SU-DHL-6 (cell line): ENCODE measurements at regions not wholly inside any gene's neighbourhood (a gene's known extent, or its start where the extent isn't known, plus 50 kb on each side); places are given as distances from the start of the nearest gene placed in this dataset.

Experiments
- H2AFZ ChIP-seq: fragments of 200-600 bp; sonication (generic); 2 replicates; pipeline ENCODE4 v1.6.1; 2014; ENCODE audit warnings: low read depth, mild to moderate bottlenecking, moderate library complexity, mixed read lengths, antibody characterized with exemption, low read length; ENCODE audit not compliant: severe bottlenecking
- H3F3A ChIP-seq: fragments of 200-600 bp; shearing (Covaris generic); 2 replicates; pipeline ENCODE4 v1.6.0; 2016; ENCODE audit warnings: antibody characterized with exemption, mild to moderate bottlenecking; ENCODE audit not compliant: insufficient read depth
- H3K27ac ChIP-seq: fragments of 200-600 bp; sonication (generic); 2 replicates; pipeline ENCODE4 v1.5.1; 2016; ENCODE audit warnings: low read depth, mild to moderate bottlenecking, low read length, moderate library complexity, mixed read lengths
- H3K27me3 ChIP-seq: fragments of 200-600 bp; sonication (generic), shearing (Covaris generic); 2 replicates; pipeline ENCODE4 v1.6.0; 2014; ENCODE audit warnings: mild to moderate bottlenecking, low read length
- H3K36me3 ChIP-seq: fragments of 200-600 bp; sonication (generic); 2 replicates; pipeline ENCODE4 v1.6.1; 2014; ENCODE audit warnings: mild to moderate bottlenecking, low read length, mixed read lengths
- H3K4me2 ChIP-seq: fragments of 300-600, 200-600 bp; shearing (Covaris generic), sonication (generic); 2 replicates; pipeline ENCODE4 v1.6.0; 2014; ENCODE audit warnings: low read length, low read depth, mild to moderate bottlenecking; ENCODE audit not compliant: poor library complexity, severe bottlenecking
- H3K4me3 ChIP-seq: fragments of 200-600 bp; sonication (generic); 2 replicates; pipeline ENCODE4 v1.5.1; 2014; ENCODE audit warnings: antibody characterized with exemption, low read length, mild to moderate bottlenecking, mixed read lengths; ENCODE audit not compliant: insufficient read depth, poor library complexity, severe bottlenecking
- H3K79me2 ChIP-seq: fragments of 200-600 bp; sonication (generic); 2 replicates; pipeline ENCODE4 v1.6.1; 2014; ENCODE audit warnings: mild to moderate bottlenecking, low read length, moderate library complexity; ENCODE audit not compliant: insufficient read depth
- H3K9ac ChIP-seq: fragments of 200-600 bp; sonication (generic); 2 replicates; pipeline ENCODE4 v1.7.0; 2014; ENCODE audit warnings: mild to moderate bottlenecking, low read length
- H3K9me2 ChIP-seq: fragments of 200-600 bp; sonication (generic); replicated peaks from 2 replicates; pipeline ENCODE4 v1.6.1; 2014; ENCODE audit warnings: low read length; ENCODE audit not compliant: insufficient read depth
- H3K9me3 ChIP-seq: fragments of 200-600 bp; sonication (generic); 2 replicates; pipeline ENCODE4 v1.6.1; 2014; ENCODE audit warnings: low read length, mixed read lengths; ENCODE audit not compliant: insufficient read depth
- H4K20me1 ChIP-seq: fragments of 200-600 bp; sonication (generic); 2 replicates; pipeline ENCODE4 v1.6.1; 2014; ENCODE audit warnings: low read depth, mild to moderate bottlenecking, antibody characterized with exemption, low read length, moderate library complexity, mixed read lengths
- CTCF ChIP-seq: fragments of 200-600 bp; sonication (generic); IDR thresholded peaks from one replicate; pipeline ENCODE4 v1.5.1; 2017; ENCODE audit warnings: antibody characterized with exemption, mild to moderate bottlenecking, low read length, moderate library complexity; ENCODE audit not compliant: insufficient read depth, poor library complexity, severe bottlenecking
- EZH2phosphoT487 ChIP-seq: fragments of 200-600 bp; sonication (generic), shearing (Covaris generic); conservative IDR thresholded peaks from 2 replicates; pipeline ENCODE4 v1.6.1; 2018; ENCODE audit warnings: mild to moderate bottlenecking, antibody characterized with exemption, low read length, moderate library complexity, mixed read lengths

- Histone ChIP-seq H4K20me1 (no peaks in the 10 kb centered on the region), H3K36me3 (no peaks in the 10 kb centered on the region), H2AFZ (no peak overlapping the region), H3F3A (no peaks in the 10 kb centered on the region), H3K4me3 (no peak overlapping the region), H3K79me2 (no peaks in the 10 kb centered on the region), H3K9me3 (no peaks in the 10 kb centered on the region), H3K27me3 (no peaks in the 10 kb centered on the region), H3K9ac (no peak overlapping the region), H3K9me2 (no peaks in the 10 kb centered on the region), H3K4me2 (no peak overlapping the region), H3K27ac (no peak overlapping the region)
- no peak for TF ChIP-seq EZH2phosphoT487
- TF ChIP-seq CTCF: no peak
These were observed 434.6 kb upstream of the GNPDA2 start for GRCh38 chr4:45160951-45161350.

- Histone ChIP-seq H3K79me2 (no peaks in the 10 kb centered on the region), H3K9ac (no peak overlapping the region), H3K4me2 (no peak overlapping the region), H2AFZ (no peak overlapping the region), H3K9me3 (no peaks in the 10 kb centered on the region), H3F3A (no peaks in the 10 kb centered on the region), H4K20me1 (no peaks in the 10 kb centered on the region), H3K4me3 (no peak overlapping the region), H3K36me3 (no peaks in the 10 kb centered on the region), H3K27me3 (no peaks in the 10 kb centered on the region), H3K27ac (no peak overlapping the region), H3K9me2 (no peaks in the 10 kb centered on the region)
- TF ChIP-seq EZH2phosphoT487 (no peak), CTCF (no peak)
These were observed 428.9 kb upstream of the GNPDA2 start for GRCh38 chr4:45155081-45155777.

GRCh38 chr4:45147866-45148265 lies 421.5 kb upstream of the GNPDA2 start:
- H3K9ac ChIP-seq: no peak overlapping the region
- no peaks in the 10 kb centered on the region for H3K27me3 ChIP-seq
- no peaks in the 10 kb centered on the region for H3K9me2 ChIP-seq
- H3K79me2 ChIP-seq: no peaks in the 10 kb centered on the region
- no peaks in the 10 kb centered on the region for H3K9me3 ChIP-seq
- no peaks in the 10 kb centered on the region for H3F3A ChIP-seq
- H3K4me2 ChIP-seq: no peak overlapping the region
- no peak overlapping the region for H2AFZ ChIP-seq
- TF ChIP-seq CTCF: no peak
- no peak for TF ChIP-seq EZH2phosphoT487
- H3K4me3 ChIP-seq: no peak overlapping the region
- H3K27ac ChIP-seq: no peak overlapping the region
- H3K36me3 ChIP-seq: no peaks in the 10 kb centered on the region
- H4K20me1 ChIP-seq: no peaks in the 10 kb centered on the region
